ENCODE measurements at regions not wholly inside any gene's neighbourhood (a gene's known extent, or its start where the extent isn't known, plus 50 kb on each side); places are given as distances from the start of the nearest gene placed in this dataset.

GRCh38 chr5:96501991-96502646 is 69.1 kb upstream of the PCSK1 start:
- no peak overlapping the region for H3K4me3 ChIP-seq (ENCODE audit: low read depth, low read length)
- no peak for TF ChIP-seq CTCF (conservative IDR thresholded peaks at IDR 0.05; ENCODE audit: low read depth, low read length)
- no peak for DNase-seq (ENCODE audit: low read depth)

DNA sequence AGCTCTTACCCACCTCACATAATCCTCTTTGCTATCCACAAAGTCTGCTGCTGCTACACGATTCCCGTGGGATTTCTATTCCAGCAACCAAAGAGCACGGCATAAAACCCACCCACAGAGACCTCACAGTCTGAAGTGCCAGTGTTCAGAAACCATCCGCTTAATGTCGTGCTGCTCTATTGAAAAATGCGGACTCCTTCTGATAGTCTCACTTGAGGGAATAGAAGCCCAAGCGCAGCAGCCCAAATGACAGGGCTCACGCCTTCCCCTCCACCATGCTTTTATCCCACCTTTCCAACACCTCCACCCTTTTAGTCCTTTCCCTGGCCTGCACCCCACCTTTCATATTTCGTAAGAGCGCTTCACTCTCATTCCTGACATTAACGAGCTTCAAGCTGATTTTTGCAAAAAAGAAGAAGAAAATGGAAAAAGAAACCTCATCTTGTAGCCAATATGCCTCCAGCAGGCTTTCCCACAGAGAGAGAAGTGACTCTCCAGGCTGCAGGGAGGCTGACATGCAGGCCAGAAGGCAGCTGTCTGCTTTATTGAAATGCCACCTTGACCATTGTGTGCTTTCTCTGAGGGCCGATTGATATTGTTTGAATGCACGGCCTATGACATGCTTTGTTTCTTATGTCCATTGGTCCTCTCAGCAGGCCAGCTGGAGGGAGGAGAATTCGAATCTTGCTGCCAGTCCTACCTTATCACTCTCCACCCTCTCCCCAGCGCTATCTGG is 70.6 kb upstream of the PCSK1 start:
- TF ChIP-seq CTCF (conservative IDR thresholded peaks at IDR 0.05; ENCODE audit: low read depth, low read length): no peak
- H3K4me3 ChIP-seq (ENCODE audit: low read depth, low read length): no peak overlapping the region
- DNase-seq (ENCODE audit: low read depth): no peak

DNA sequence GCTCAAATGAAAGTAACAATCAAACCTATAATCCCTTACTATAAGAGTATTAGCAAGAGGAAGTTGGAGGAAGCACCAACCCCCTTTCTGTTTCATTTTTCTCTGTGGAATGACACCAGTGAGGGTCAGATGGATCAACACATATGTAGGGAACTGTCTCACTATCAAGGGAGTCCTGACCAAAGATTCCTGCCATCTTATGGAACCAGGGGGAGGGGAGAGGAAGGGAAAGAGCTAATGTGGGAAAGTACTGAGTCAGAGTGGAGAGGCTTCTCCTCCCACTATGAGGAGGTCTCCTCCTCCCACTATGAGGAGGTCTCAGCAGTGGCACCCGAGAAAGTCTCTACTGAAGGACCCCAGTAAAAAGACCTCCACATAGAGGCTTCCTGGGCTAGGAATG is 73.3 kb upstream of the PCSK1 start:
- TF ChIP-seq CTCF (conservative IDR thresholded peaks at IDR 0.05; ENCODE audit: low read depth, low read length): no peak
- no peak for DNase-seq (ENCODE audit: low read depth)
- H3K4me3 ChIP-seq (ENCODE audit: low read depth, low read length): no peak overlapping the region

GRCh38 chr5:96506866-96507527 is 73.9 kb upstream of the PCSK1 start:
- TF ChIP-seq CTCF (conservative IDR thresholded peaks at IDR 0.05; ENCODE audit: low read depth, low read length): no peak
- no peak overlapping the region for H3K4me3 ChIP-seq (ENCODE audit: low read depth, low read length)

DNA sequence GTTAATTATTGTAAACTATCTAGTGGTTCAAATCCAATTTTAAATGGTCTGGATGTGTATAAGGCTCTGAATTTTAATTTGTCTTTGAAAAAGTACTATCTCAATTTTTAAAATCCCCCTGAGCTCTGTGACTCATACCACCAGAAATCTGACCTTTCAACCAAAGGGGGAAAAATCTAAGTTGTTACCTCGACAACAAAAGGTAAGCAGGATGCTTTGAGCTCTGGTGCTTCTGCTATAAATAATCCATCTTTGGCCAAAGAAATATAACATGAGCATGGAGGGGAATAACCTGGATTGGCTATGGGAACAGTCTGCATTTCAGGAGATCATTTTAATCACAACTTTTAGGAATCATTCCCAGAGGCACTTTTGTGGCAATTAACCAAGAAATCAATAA is 76.3 kb upstream of the PCSK1 start:
- no peak for DNase-seq (ENCODE audit: low read depth)
- no peak for TF ChIP-seq CTCF (conservative IDR thresholded peaks at IDR 0.05; ENCODE audit: low read depth, low read length)
- H3K4me3 ChIP-seq (ENCODE audit: low read depth, low read length): no peak overlapping the region

More at GRCh38 chr5:96506866-96507527, 73.9 kb upstream of the PCSK1 start:
- DNase-seq (ENCODE audit: low read depth): no peak

GRCh38 chr5:96509721-96510350 is 76.8 kb upstream of the PCSK1 start:
- DNase-seq (ENCODE audit: low read depth): peak; percentile 67
- H3K4me3 ChIP-seq (ENCODE audit: low read depth, low read length): no peak overlapping the region
- TF ChIP-seq CTCF (conservative IDR thresholded peaks at IDR 0.05; ENCODE audit: low read depth, low read length): no peak
